ENCODE measurements at regions not wholly inside any gene's neighbourhood (a gene's known extent, or its start where the extent isn't known, plus 50 kb on each side); places are given as distances from the start of the nearest gene placed in this dataset.

- Histone ChIP-seq H3K4me3 (ENCODE audit: low read depth in 1 of 2, low read length in 2 of 2) (no peak overlapping the region), H3K9ac (ENCODE audit: low read depth, low read length) (no peak overlapping the region), H2AFZ (ENCODE audit: low read depth, low read length) (no peak overlapping the region), H3K79me2 (ENCODE audit: insufficient read depth, low read length) (no peaks in the 10 kb centered on the region), H3K27ac (ENCODE audit: low read length) (no peak overlapping the region), H3K27me3 (ENCODE audit: insufficient read depth, low read length, poor library complexity) (no peaks in the 10 kb centered on the region), H3K36me3 (ENCODE audit: insufficient read depth, low read length) (no peaks in the 10 kb centered on the region), H3K9me3 (ENCODE audit: insufficient read depth, low read length, severe bottlenecking) (no peaks in the 10 kb centered on the region), H3K4me2 (ENCODE audit: insufficient read depth, low read length) (no peak overlapping the region), H4K20me1 (ENCODE audit: insufficient read depth, low read length) (no peaks in the 10 kb centered on the region), H3K4me1 (ENCODE audit: insufficient read depth, low read length) (no peaks in the 10 kb centered on the region)
- ATAC-seq (ENCODE audit: insufficient read depth, low read depth) (no peak), DNase-seq (no peak)
- TF ChIP-seq EZH2 (IDR thresholded peaks at IDR 0.05; ENCODE audit: borderline replicate concordance, low read depth, low read length, severe bottlenecking) (no peak), CTCF (IDR thresholded peaks at IDR 0.05; ENCODE audit: borderline replicate concordance, extremely low read depth, low read length, poor library complexity, severe bottlenecking) (no peak)
Measured at GRCh38 chr5:155870636-155871035, 456.3 kb upstream of the SGCD start.

- Histone ChIP-seq H3K4me3 (ENCODE audit: low read depth in 1 of 2, low read length in 2 of 2) (no peak overlapping the region), H3K27ac (ENCODE audit: low read length) (no peak overlapping the region), H3K27me3 (ENCODE audit: insufficient read depth, low read length, poor library complexity) (no peaks in the 10 kb centered on the region), H3K4me2 (ENCODE audit: insufficient read depth, low read length) (no peak overlapping the region), H3K36me3 (ENCODE audit: insufficient read depth, low read length) (no peaks in the 10 kb centered on the region), H3K4me1 (ENCODE audit: insufficient read depth, low read length) (no peaks in the 10 kb centered on the region), H3K79me2 (ENCODE audit: insufficient read depth, low read length) (no peaks in the 10 kb centered on the region), H3K9ac (ENCODE audit: low read depth, low read length) (no peak overlapping the region), H2AFZ (ENCODE audit: low read depth, low read length) (no peak overlapping the region), H3K9me3 (ENCODE audit: insufficient read depth, low read length, severe bottlenecking) (no peaks in the 10 kb centered on the region), H4K20me1 (ENCODE audit: insufficient read depth, low read length) (no peaks in the 10 kb centered on the region)
- ATAC-seq (ENCODE audit: insufficient read depth, low read depth) (no peak), DNase-seq (no peak)
- TF ChIP-seq CTCF (IDR thresholded peaks at IDR 0.05; ENCODE audit: borderline replicate concordance, extremely low read depth, low read length, poor library complexity, severe bottlenecking) (no peak), EZH2 (IDR thresholded peaks at IDR 0.05; ENCODE audit: borderline replicate concordance, low read depth, low read length, severe bottlenecking) (no peak)
Measured at GRCh38 chr5:155871623-155872022, 455.3 kb upstream of the SGCD start.

- no peak overlapping the region for H3K27ac ChIP-seq (ENCODE audit: low read length)
- H2AFZ ChIP-seq (ENCODE audit: low read depth, low read length) = no peak overlapping the region
- no peaks in the 10 kb centered on the region for H3K27me3 ChIP-seq (ENCODE audit: insufficient read depth, low read length, poor library complexity)
- H3K4me2 ChIP-seq (ENCODE audit: insufficient read depth, low read length) = no peak overlapping the region
- TF ChIP-seq CTCF (IDR thresholded peaks at IDR 0.05; ENCODE audit: borderline replicate concordance, extremely low read depth, low read length, poor library complexity, severe bottlenecking) (no peak), EZH2 (IDR thresholded peaks at IDR 0.05; ENCODE audit: borderline replicate concordance, low read depth, low read length, severe bottlenecking) (no peak)
- ATAC-seq (ENCODE audit: insufficient read depth, low read depth) (no peak), DNase-seq (no peak)
- no peaks in the 10 kb centered on the region for H4K20me1 ChIP-seq (ENCODE audit: insufficient read depth, low read length)
- no peak overlapping the region for H3K9ac ChIP-seq (ENCODE audit: low read depth, low read length)
- H3K4me3 ChIP-seq (ENCODE audit: low read depth in 1 of 2, low read length in 2 of 2) = no peak overlapping the region
- H3K79me2 ChIP-seq (ENCODE audit: insufficient read depth, low read length) = no peaks in the 10 kb centered on the region
- no peaks in the 10 kb centered on the region for H3K4me1 ChIP-seq (ENCODE audit: insufficient read depth, low read length)
- H3K9me3 ChIP-seq (ENCODE audit: insufficient read depth, low read length, severe bottlenecking) = no peaks in the 10 kb centered on the region
- no peaks in the 10 kb centered on the region for H3K36me3 ChIP-seq (ENCODE audit: insufficient read depth, low read length)
Measured at GRCh38 chr5:155872629-155873220, 454.2 kb upstream of the SGCD start.

All from DND-41 (cell line).